Fibroblast of the aortic adventitia (primary cell): ENCODE measurements at regions not wholly inside any gene's neighbourhood (a gene's known extent, or its start where the extent isn't known, plus 50 kb on each side); places are given as distances from the start of the nearest gene placed in this dataset.
A peak's percentile ranks its signal among the peaks of the same experiment; 100 is the strongest.

Experiments
- DNase-seq: peaks from one replicate; pipeline ENCODE4 v3.0.0-alpha.2; 2010; ENCODE audit warnings: low read depth
- H3K4me3 ChIP-seq: 2 replicates; pipeline ENCODE4 v1.5.1; 2011; ENCODE audit warnings: low read depth, mild to moderate bottlenecking, control low read depth, low read length, moderate library complexity
- TF ChIP-seq, protein P1 (sequence below): IDR thresholded peaks from 2 replicates; pipeline ENCODE4 v1.5.1; 2011; ENCODE audit warnings: mild to moderate bottlenecking, low read length, control low read depth, inconsistent platforms; ENCODE audit not compliant: insufficient read depth

DNA sequence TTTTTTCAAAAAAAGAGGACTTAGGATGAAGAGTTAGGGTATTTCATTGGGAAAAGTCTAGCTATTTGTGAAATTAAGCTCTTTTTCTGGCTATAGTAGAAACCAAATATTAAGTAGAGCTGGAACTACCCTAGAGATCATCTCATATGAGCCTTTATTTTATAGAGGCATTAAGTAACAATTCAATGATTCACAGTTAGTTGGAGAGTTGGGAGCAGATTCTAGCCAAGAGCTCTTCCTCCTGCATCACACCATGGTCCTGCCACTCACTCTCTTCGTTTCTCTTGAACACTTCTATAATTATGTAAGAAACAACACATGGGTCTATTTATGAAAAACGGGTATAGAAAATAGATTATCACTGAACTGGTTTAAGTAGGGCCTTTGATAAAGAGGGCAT is 76.1 kb upstream of the ANK3 start:
- peak; percentile 57 for DNase-seq
- TF ChIP-seq, protein P1, sequence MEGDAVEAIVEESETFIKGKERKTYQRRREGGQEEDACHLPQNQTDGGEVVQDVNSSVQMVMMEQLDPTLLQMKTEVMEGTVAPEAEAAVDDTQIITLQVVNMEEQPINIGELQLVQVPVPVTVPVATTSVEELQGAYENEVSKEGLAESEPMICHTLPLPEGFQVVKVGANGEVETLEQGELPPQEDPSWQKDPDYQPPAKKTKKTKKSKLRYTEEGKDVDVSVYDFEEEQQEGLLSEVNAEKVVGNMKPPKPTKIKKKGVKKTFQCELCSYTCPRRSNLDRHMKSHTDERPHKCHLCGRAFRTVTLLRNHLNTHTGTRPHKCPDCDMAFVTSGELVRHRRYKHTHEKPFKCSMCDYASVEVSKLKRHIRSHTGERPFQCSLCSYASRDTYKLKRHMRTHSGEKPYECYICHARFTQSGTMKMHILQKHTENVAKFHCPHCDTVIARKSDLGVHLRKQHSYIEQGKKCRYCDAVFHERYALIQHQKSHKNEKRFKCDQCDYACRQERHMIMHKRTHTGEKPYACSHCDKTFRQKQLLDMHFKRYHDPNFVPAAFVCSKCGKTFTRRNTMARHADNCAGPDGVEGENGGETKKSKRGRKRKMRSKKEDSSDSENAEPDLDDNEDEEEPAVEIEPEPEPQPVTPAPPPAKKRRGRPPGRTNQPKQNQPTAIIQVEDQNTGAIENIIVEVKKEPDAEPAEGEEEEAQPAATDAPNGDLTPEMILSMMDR: no peak
- H3K4me3 ChIP-seq: no peak overlapping the region

DNA sequence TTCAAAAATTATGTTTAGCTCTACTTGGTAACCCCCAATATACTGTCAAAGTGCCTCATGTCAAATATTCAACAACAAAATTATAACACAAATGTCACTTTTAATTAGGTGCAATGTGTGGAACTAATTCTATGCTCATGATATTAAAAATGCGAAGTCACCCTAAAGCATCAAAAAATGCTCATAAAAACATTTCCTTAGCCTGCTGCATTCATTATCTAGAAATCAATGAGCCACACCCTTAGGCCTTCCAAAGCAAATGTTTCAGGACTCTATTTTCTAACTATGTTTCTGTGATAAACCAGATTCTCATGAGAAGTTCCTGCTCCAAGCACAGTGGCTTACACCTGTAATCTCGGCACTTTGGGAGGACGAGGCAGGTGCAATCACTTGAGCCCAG is 75.0 kb upstream of the ANK3 start:
- H3K4me3 ChIP-seq: no peak overlapping the region
- TF ChIP-seq, protein P1: no peak
- no peak for DNase-seq

DNA sequence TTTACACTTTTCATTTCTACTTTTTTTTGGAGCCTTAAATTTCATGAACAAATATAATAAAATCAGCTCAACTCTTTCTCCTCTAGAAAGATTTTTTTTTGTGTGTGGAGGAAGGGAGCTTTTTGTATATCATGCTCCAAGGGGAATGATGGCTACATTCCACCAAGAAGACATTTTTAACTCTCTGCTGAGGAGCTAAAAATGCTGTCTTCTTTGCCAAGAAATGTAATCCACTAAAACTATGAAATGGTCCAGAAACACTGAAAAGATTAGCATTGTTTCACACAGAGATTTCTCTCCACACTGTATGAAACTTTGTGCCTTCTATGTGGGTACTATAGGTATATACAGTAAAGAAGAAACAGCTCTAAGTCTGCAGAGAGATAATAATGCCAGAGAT is 74.1 kb upstream of the ANK3 start:
- H3K4me3 ChIP-seq: no peak overlapping the region
- TF ChIP-seq, protein P1: no peak
- peak; percentile 69 for DNase-seq

DNA sequence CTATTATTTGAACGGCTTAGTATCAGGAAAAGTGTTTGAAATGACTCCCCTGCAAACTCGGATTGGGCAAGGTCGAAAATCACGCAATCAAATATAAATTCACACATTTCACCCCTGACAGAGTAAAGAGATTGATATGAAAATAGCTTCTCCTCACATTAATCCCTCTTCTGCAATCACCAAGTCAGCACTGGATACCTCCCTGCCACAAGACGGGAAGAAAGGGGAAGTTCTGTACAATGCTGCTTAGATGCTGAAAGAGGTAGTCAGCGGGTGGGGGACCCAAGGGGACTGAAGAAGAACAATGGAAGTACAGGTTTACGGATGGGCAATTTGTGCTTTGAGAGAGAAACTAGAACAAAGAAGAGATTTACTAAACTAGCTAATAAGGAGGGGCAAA is 72.0 kb upstream of the ANK3 start:
- TF ChIP-seq, protein P1: no peak
- no peak for DNase-seq

DNA sequence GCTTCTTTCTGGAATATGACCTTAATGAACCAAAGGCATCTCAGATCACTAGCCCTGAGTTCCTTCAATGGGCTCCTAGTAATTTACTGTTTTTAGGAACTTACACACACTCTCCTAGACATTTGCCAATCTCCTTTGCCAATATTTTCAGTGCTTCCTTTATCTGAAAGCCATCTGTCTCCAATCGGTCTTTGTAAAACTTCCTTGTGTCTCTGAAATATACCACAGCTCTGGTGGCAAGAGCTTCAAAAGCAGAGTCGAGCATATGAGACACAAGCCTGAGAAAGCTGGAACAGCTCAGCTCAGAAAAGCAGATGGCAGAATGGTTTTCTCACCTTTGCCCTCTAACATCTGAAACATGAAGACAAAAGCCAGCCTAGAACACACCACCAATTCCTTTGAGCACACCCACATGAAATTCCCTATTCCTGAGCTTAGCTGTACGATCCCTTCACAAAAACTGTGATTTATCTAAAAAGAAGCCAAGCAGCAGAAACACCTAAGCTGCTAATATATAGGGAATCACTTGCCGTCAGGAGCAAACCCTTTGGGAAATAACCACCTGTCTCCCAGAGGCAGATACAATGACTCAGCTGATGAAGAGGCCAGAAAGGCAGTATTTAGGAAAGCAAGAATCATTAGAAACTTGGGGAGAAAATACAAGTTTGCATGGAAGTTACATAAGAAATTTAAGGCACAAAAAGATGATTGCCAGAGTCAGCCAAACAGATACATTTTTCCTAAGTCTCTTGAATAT is 70.2 kb upstream of the ANK3 start:
- no peak overlapping the region for H3K4me3 ChIP-seq
- no peak for DNase-seq
- TF ChIP-seq, protein P1: no peak

More for the DNA sequence above, 72.0 kb upstream of the ANK3 start:
- no peak overlapping the region for H3K4me3 ChIP-seq

DNA sequence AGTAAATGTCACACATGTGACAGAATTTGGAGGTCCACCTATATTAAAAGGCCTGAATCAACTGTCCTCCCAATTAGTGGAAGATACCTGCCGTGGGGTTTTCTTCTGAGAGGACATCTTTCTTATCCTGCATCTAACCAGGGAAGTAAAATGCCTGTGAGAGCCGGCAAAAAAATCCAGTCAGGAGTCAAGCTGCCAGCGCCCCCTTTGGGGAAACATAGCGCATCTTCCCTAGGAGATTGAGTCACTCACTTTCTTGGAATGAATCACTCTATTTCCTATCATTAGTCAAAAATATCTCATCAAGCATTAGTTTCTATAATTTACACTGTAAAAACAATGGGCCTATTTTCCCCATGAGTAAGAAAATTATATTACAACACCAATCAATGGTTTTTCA is 66.4 kb upstream of the ANK3 start:
- TF ChIP-seq, protein P1: no peak
- no peak overlapping the region for H3K4me3 ChIP-seq
- DNase-seq: no peak

DNA sequence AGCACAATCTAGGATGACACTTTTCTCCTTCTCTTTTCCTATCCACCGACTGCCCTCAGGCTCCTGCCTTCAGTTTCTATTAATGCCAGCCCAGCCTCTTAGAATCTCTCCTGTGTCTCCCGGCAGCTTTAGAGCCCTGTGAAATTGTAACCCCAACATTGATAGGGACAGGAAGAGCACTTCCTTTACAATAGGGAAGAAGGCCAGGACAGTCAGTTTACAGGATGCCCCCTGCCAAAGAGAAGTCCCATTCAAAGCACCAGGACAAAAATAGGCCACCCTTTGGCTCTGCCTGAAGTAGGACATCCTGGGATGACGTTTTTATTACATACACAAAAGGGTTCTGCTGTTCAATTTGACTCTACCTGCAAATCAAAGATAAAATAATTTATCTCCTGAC is 64.7 kb upstream of the ANK3 start:
- TF ChIP-seq, protein P1: no peak
- no peak overlapping the region for H3K4me3 ChIP-seq
- no peak for DNase-seq
